ENCODE measurements at regions not wholly inside any gene's neighbourhood (a gene's known extent, or its start where the extent isn't known, plus 50 kb on each side); places are given as distances from the start of the nearest gene placed in this dataset.

DNA sequence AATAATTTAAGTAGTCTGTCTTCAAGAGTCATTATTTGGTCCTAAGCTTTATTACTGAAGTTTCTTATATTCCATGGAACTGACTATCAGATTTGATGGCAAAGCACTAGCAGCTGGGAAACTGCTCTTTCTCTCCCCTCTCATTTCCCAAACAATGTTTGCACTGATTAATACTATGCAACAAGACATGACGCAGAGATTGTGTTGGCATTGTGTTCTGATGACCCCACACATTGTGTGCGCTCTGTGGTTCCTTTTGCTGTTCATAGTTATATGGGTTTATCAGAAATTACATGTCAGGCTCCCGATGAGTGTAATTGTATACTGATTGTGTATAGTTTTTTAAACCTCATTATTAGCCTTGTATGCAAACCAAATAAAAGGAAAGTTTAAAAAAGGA lies 331.6 kb upstream of the FANCL start:
- TF ChIP-seq, protein P1, sequence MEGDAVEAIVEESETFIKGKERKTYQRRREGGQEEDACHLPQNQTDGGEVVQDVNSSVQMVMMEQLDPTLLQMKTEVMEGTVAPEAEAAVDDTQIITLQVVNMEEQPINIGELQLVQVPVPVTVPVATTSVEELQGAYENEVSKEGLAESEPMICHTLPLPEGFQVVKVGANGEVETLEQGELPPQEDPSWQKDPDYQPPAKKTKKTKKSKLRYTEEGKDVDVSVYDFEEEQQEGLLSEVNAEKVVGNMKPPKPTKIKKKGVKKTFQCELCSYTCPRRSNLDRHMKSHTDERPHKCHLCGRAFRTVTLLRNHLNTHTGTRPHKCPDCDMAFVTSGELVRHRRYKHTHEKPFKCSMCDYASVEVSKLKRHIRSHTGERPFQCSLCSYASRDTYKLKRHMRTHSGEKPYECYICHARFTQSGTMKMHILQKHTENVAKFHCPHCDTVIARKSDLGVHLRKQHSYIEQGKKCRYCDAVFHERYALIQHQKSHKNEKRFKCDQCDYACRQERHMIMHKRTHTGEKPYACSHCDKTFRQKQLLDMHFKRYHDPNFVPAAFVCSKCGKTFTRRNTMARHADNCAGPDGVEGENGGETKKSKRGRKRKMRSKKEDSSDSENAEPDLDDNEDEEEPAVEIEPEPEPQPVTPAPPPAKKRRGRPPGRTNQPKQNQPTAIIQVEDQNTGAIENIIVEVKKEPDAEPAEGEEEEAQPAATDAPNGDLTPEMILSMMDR (IDR thresholded peaks at IDR 0.05) = no peak
- no peak for TF ChIP-seq POLR2A (IDR thresholded peaks at IDR 0.05)
